Suprapubic skin (tissue), 4 donors: ENCODE measurements at regions not wholly inside any gene's neighbourhood (a gene's known extent, or its start where the extent isn't known, plus 50 kb on each side); places are given as distances from the start of the nearest gene placed in this dataset.

Source experiments
- DNase-seq, 2 donors: peaks; one replicate each; pipeline ENCODE4 v3.0.0-alpha.2; 2019; ENCODE audit warnings: low spot score in 2 of 2
- H3K27ac ChIP-seq: fragments of 200-600 bp; sonication (generic); one replicate; pipeline ENCODE4 v1.5.1; 2019
- H3K27me3 ChIP-seq: fragments of 200-600 bp; sonication (generic); one replicate; pipeline ENCODE4 v1.5.1; 2019
- H3K36me3 ChIP-seq: fragments of 200-600 bp; sonication (generic); one replicate; pipeline ENCODE4 v1.5.1; 2019
- H3K4me1 ChIP-seq: fragments of 200-600 bp; sonication (generic); one replicate; pipeline ENCODE4 v1.5.1; 2019
- H3K4me3 ChIP-seq: fragments of 200-600 bp; sonication (generic); one replicate; pipeline ENCODE4 v1.5.1; 2019; ENCODE audit warnings: mild to moderate bottlenecking
- H3K9me3 ChIP-seq: fragments of 200-600 bp; sonication (generic); one replicate; pipeline ENCODE4 v1.5.1; 2019
- CTCF ChIP-seq, 2 donors: fragments of 200-600 bp in 1 of 2; fragments of 450-650 bp in 1 of 2; sonication (generic) in 1 of 2; IDR thresholded peaks; one replicate each; pipeline ENCODE4 v1.5.1; 2016 to 2019; ENCODE audit warnings: antibody characterized with exemption in 2 of 2, mild to moderate bottlenecking in 1 of 2, moderate library complexity in 1 of 2
- EP300 ChIP-seq: sonication (generic); formaldehyde crosslinking; IDR thresholded peaks from one replicate; pipeline ENCODE4 v1.6.1; 2017; ENCODE audit warnings: antibody characterized with exemption
- POLR2A ChIP-seq, 2 donors: fragments of 450-650 bp; IDR thresholded peaks; one replicate each; pipeline ENCODE4 v1.6.1; 2017; ENCODE audit warnings: antibody characterized with exemption in 2 of 2, mild to moderate bottlenecking in 2 of 2, moderate library complexity in 2 of 2
- POLR2AphosphoS5 ChIP-seq, 3 donors: sonication (generic); formaldehyde crosslinking; IDR thresholded peaks; one replicate each; pipeline ENCODE4 v1.6.1; 2017; ENCODE audit warnings: antibody characterized with exemption in 3 of 3
- WGBS: methylation state at CpG from one replicate; pipeline ENCODE4 v1.1.5; 2018; 5-methylcytosine and 5-hydroxymethylcytosine counted together

GRCh38 chr2:128622955-128623620 lies 304.4 kb upstream of the HS6ST1 start:
- peaks cover 6% of the 10 kb centered on the region for H3K4me1 ChIP-seq
- TF ChIP-seq POLR2A (IDR thresholded peaks at IDR 0.05) (no peak), POLR2AphosphoS5 (IDR thresholded peaks at IDR 0.05) (no peak), CTCF (IDR thresholded peaks at IDR 0.05) (no peak), EP300 (no peak)
- DNase-seq = peak in 1 of 2 donors; percentile 24
- no peaks in the 10 kb centered on the region for H3K27me3 ChIP-seq
- no peaks in the 10 kb centered on the region for H3K36me3 ChIP-seq
- H3K9me3 ChIP-seq = no peaks in the 10 kb centered on the region
- 93% methylated on average over 13 of the region's 13 CpGs for WGBS
- no peak overlapping the region for H3K4me3 ChIP-seq
- H3K27ac ChIP-seq = no peak overlapping the region

- Histone ChIP-seq H3K36me3 (no peaks in the 10 kb centered on the region), H3K27me3 (no peaks in the 10 kb centered on the region), H3K9me3 (no peaks in the 10 kb centered on the region), H3K4me1 (peaks cover 6% of the 10 kb centered on the region), H3K4me3 (no peak overlapping the region), H3K27ac (no peak overlapping the region)
- 79% methylated on average over 14 of the region's 18 CpGs for WGBS
- DNase-seq = no peak
- TF ChIP-seq CTCF (IDR thresholded peaks at IDR 0.05) (no peak), POLR2A (IDR thresholded peaks at IDR 0.05) (no peak), POLR2AphosphoS5 (IDR thresholded peaks at IDR 0.05) (no peak), EP300 (no peak)
These were observed 305.4 kb upstream of the HS6ST1 start for GRCh38 chr2:128623776-128624761.

GRCh38 chr2:128624956-128625355 lies 306.3 kb upstream of the HS6ST1 start:
- TF ChIP-seq EP300 (no peak), CTCF (IDR thresholded peaks at IDR 0.05) (no peak), POLR2AphosphoS5 (IDR thresholded peaks at IDR 0.05) (no peak), POLR2A (IDR thresholded peaks at IDR 0.05) (no peak)
- Histone ChIP-seq H3K9me3 (no peaks in the 10 kb centered on the region), H3K4me3 (no peak overlapping the region), H3K27ac (no peak overlapping the region), H3K36me3 (no peaks in the 10 kb centered on the region), H3K27me3 (no peaks in the 10 kb centered on the region), H3K4me1 (peaks cover 6% of the 10 kb centered on the region)
- DNase-seq = peak in 1 of 2 donors; percentile 31
- WGBS = 93% methylated on average over 6 of the region's 6 CpGs

- TF ChIP-seq POLR2A (IDR thresholded peaks at IDR 0.05) = no peak
- TF ChIP-seq EP300 = no peak
- TF ChIP-seq POLR2AphosphoS5 (IDR thresholded peaks at IDR 0.05) = no peak
- no peak for TF ChIP-seq CTCF (IDR thresholded peaks at IDR 0.05)
- 100% methylated on average over 2 of the region's 8 CpGs for WGBS
- H3K36me3 ChIP-seq = no peaks in the 10 kb centered on the region
These were observed 306.8 kb upstream of the HS6ST1 start for GRCh38 chr2:128625421-128625820.

More at GRCh38 chr2:128625421-128625820, 306.8 kb upstream of the HS6ST1 start:
- Histone ChIP-seq H3K4me1 (peaks cover 6% of the 10 kb centered on the region), H3K27ac (no peak overlapping the region), H3K27me3 (no peaks in the 10 kb centered on the region), H3K4me3 (no peak overlapping the region), H3K9me3 (no peaks in the 10 kb centered on the region)
- DNase-seq = peak in 1 of 2 donors; percentile 28
